ENCODE measurements at regions not wholly inside any gene's neighbourhood (a gene's known extent, or its start where the extent isn't known, plus 50 kb on each side); places are given as distances from the start of the nearest gene placed in this dataset.

- H3K9me2 ChIP-seq (ENCODE audit: insufficient read depth): no peaks in the 10 kb centered on the region
- H4K20me1 ChIP-seq (ENCODE audit: insufficient read depth): no peaks in the 10 kb centered on the region
- in situ Hi-C loops (cut with MboI): no loop called here
- H3K27ac ChIP-seq: no peak overlapping the region
- no peak overlapping the region for H3K4me2 ChIP-seq (ENCODE audit: unreplicated experiment)
- no peaks in the 10 kb centered on the region for H3K36me3 ChIP-seq (ENCODE audit: low read depth)
- H3K4me1 ChIP-seq (ENCODE audit: insufficient read depth): peaks cover 13% of the 10 kb centered on the region
- DNase-seq: no peak
- H3K79me2 ChIP-seq (ENCODE audit: insufficient read depth): no peaks in the 10 kb centered on the region
- no peaks in the 10 kb centered on the region for H3K9me3 ChIP-seq (ENCODE audit: low read depth)
- no peaks in the 10 kb centered on the region for H3K27me3 ChIP-seq (replicated peaks; ENCODE audit: insufficient read depth)
- H3K9ac ChIP-seq: no peak overlapping the region
- peaks cover 16% of the 10 kb centered on the region for H3F3A ChIP-seq (ENCODE audit: insufficient read depth)
- 92 to 100% methylated on average over 3 of the region's 3 CpGs for WGBS, 2 experiments (ENCODE audit: low coverage in 1 of 2, low lambda C conversion rate in 2 of 2, missing lambda C conversion rate in 2 of 2)
- H3K4me3 ChIP-seq: no peak overlapping the region
- no peak overlapping the region for H2AFZ ChIP-seq
- TF ChIP-seq EZH2phosphoT487 (IDR thresholded peaks at IDR 0.05; ENCODE audit: insufficient read depth, low read depth) (no peak), EZH2 (IDR thresholded peaks at IDR 0.05; ENCODE audit: insufficient read depth, poor library complexity, severe bottlenecking) (no peak)
Measured at GRCh38 chr13:47220453-47221140, 323.7 kb upstream of the HTR2A start.

GRCh38 chr13:47218611-47219010 is 321.8 kb upstream of the HTR2A start:
- Histone ChIP-seq H3F3A (ENCODE audit: insufficient read depth) (peaks cover 21% of the 10 kb centered on the region), H3K36me3 (ENCODE audit: low read depth) (no peaks in the 10 kb centered on the region), H3K27me3 (replicated peaks; ENCODE audit: insufficient read depth) (no peaks in the 10 kb centered on the region), H3K9me3 (ENCODE audit: low read depth) (no peaks in the 10 kb centered on the region), H4K20me1 (ENCODE audit: insufficient read depth) (no peaks in the 10 kb centered on the region), H3K9ac (no peak overlapping the region), H3K4me3 (no peak overlapping the region), H3K4me2 (ENCODE audit: unreplicated experiment) (no peak overlapping the region), H3K4me1 (ENCODE audit: insufficient read depth) (peaks cover 19% of the 10 kb centered on the region), H3K27ac (no peak overlapping the region), H3K79me2 (ENCODE audit: insufficient read depth) (no peaks in the 10 kb centered on the region), H2AFZ (no peak overlapping the region), H3K9me2 (ENCODE audit: insufficient read depth) (no peaks in the 10 kb centered on the region)
- no peak for DNase-seq
- in situ Hi-C loops (cut with MboI): no loop called here
- no peak for TF ChIP-seq EZH2phosphoT487 (IDR thresholded peaks at IDR 0.05; ENCODE audit: insufficient read depth, low read depth)
- TF ChIP-seq EZH2 (IDR thresholded peaks at IDR 0.05; ENCODE audit: insufficient read depth, poor library complexity, severe bottlenecking): no peak
- WGBS, 2 experiments (ENCODE audit: low coverage in 1 of 2, low lambda C conversion rate in 2 of 2, missing lambda C conversion rate in 2 of 2): 86 to 88% methylated on average over 2 of the region's 2 CpGs

- no peaks in the 10 kb centered on the region for H3K36me3 ChIP-seq (ENCODE audit: low read depth)
- peak; percentile 57 for DNase-seq
- in situ Hi-C loops (cut with MboI): no loop called here
Measured at GRCh38 chr13:47216176-47216822, 319.4 kb upstream of the HTR2A start.

GRCh38 chr13:47215736-47216135 is 318.9 kb upstream of the HTR2A start:
- 49 to 57% methylated on average over 2 of the region's 2 CpGs for WGBS, 2 experiments (ENCODE audit: low coverage in 1 of 2, low lambda C conversion rate in 2 of 2, missing lambda C conversion rate in 2 of 2)
- H3K4me2 ChIP-seq (ENCODE audit: unreplicated experiment): peak overlapping the region; percentile 36
- H3K27me3 ChIP-seq (replicated peaks; ENCODE audit: insufficient read depth): no peaks in the 10 kb centered on the region
- peak; percentile 70 for DNase-seq
- peak overlapping the region; percentile 7; the same call in 1 of the 2 replicates for H3K4me3 ChIP-seq
- H3K9ac ChIP-seq: no peak overlapping the region
- peaks cover 34% of the 10 kb centered on the region for H3K4me1 ChIP-seq (ENCODE audit: insufficient read depth)
- peak overlapping the region; percentile 4; the same call in 1 of the 2 replicates for H2AFZ ChIP-seq
- no peaks in the 10 kb centered on the region for H3K9me3 ChIP-seq (ENCODE audit: low read depth)
- in situ Hi-C loops (cut with MboI): no loop called here
- H3K9me2 ChIP-seq (ENCODE audit: insufficient read depth): no peaks in the 10 kb centered on the region
- peaks cover 28% of the 10 kb centered on the region for H3F3A ChIP-seq (ENCODE audit: insufficient read depth)
- no peak for TF ChIP-seq EZH2phosphoT487 (IDR thresholded peaks at IDR 0.05; ENCODE audit: insufficient read depth, low read depth)
- TF ChIP-seq EZH2 (IDR thresholded peaks at IDR 0.05; ENCODE audit: insufficient read depth, poor library complexity, severe bottlenecking): no peak
- no peaks in the 10 kb centered on the region for H3K79me2 ChIP-seq (ENCODE audit: insufficient read depth)
- H3K27ac ChIP-seq: 0 out of 2 replicates have a peak overlapping the region, but pooled peaks have one; percentile 32
- no peaks in the 10 kb centered on the region for H3K36me3 ChIP-seq (ENCODE audit: low read depth)
- no peaks in the 10 kb centered on the region for H4K20me1 ChIP-seq (ENCODE audit: insufficient read depth)

More at GRCh38 chr13:47216176-47216822, 319.4 kb upstream of the HTR2A start:
- Histone ChIP-seq H2AFZ (peak overlapping the region; percentile 4; the same call in 1 of the 2 replicates), H3K9me2 (ENCODE audit: insufficient read depth) (no peaks in the 10 kb centered on the region), H3K9me3 (ENCODE audit: low read depth) (no peaks in the 10 kb centered on the region), H3K79me2 (ENCODE audit: insufficient read depth) (no peaks in the 10 kb centered on the region), H3K27me3 (replicated peaks; ENCODE audit: insufficient read depth) (no peaks in the 10 kb centered on the region), H3F3A (ENCODE audit: insufficient read depth) (peaks cover 22% of the 10 kb centered on the region), H3K9ac (no peak overlapping the region), H3K4me3 (peak overlapping the region; percentile 7; the same call in 1 of the 2 replicates), H4K20me1 (ENCODE audit: insufficient read depth) (no peaks in the 10 kb centered on the region), H3K27ac (0 out of 2 replicates have a peak overlapping the region, but pooled peaks have one; percentile 32), H3K4me1 (ENCODE audit: insufficient read depth) (peaks cover 29% of the 10 kb centered on the region), H3K4me2 (ENCODE audit: unreplicated experiment) (peak overlapping the region; percentile 36)
- TF ChIP-seq EZH2 (IDR thresholded peaks at IDR 0.05; ENCODE audit: insufficient read depth, poor library complexity, severe bottlenecking): no peak
- TF ChIP-seq EZH2phosphoT487 (IDR thresholded peaks at IDR 0.05; ENCODE audit: insufficient read depth, low read depth): no peak
- WGBS, 2 experiments (ENCODE audit: low coverage in 1 of 2, low lambda C conversion rate in 2 of 2, missing lambda C conversion rate in 2 of 2): 27 to 28% methylated on average over 2 of the region's 2 CpGs
